Activated naive CD4-positive, alpha-beta T cell treated with anti-CD3 and anti-CD28 coated beads, Interleukin-2, amount 10 ng/mL, durations not matched to agents 7 days and 5 days (primary cell): ENCODE measurements at regions not wholly inside any gene's neighbourhood (a gene's known extent, or its start where the extent isn't known, plus 50 kb on each side); places are given as distances from the start of the nearest gene placed in this dataset.

Experiments used
- CTCF ChIA-PET: fragments of 350-600 bp; sonication (Branson Sonifier 250); formaldehyde crosslinking; loops from one replicate; lab custom pipeline; 2021; ENCODE audit warnings: antibody characterized with exemption; lab: Charles Lee
- DNase-seq: peaks from one replicate; pipeline ENCODE4 v3.0.0-alpha.2; 2020
- H3K27ac Mint-ChIP-seq: one replicate; pipeline ENCODE4 v1.8.0; 2021; ENCODE audit warnings: mild to moderate bottlenecking, moderate library complexity, mixed read lengths
- H3K27me3 Mint-ChIP-seq: one replicate; pipeline ENCODE4 v1.8.0; 2021; ENCODE audit warnings: mild to moderate bottlenecking, mixed read lengths
- H3K36me3 Mint-ChIP-seq: one replicate; pipeline ENCODE4 v1.8.0; 2021; ENCODE audit warnings: mixed read lengths
- H3K4me1 Mint-ChIP-seq: one replicate; pipeline ENCODE4 v1.8.0; 2021; ENCODE audit warnings: mixed read lengths
- H3K4me3 Mint-ChIP-seq: one replicate; pipeline ENCODE4 v1.8.0; 2021; ENCODE audit warnings: mild to moderate bottlenecking, moderate library complexity, mixed read lengths
- H3K9me3 Mint-ChIP-seq: one replicate; pipeline ENCODE4 v1.8.0; 2021; ENCODE audit warnings: mixed read lengths

DNA sequence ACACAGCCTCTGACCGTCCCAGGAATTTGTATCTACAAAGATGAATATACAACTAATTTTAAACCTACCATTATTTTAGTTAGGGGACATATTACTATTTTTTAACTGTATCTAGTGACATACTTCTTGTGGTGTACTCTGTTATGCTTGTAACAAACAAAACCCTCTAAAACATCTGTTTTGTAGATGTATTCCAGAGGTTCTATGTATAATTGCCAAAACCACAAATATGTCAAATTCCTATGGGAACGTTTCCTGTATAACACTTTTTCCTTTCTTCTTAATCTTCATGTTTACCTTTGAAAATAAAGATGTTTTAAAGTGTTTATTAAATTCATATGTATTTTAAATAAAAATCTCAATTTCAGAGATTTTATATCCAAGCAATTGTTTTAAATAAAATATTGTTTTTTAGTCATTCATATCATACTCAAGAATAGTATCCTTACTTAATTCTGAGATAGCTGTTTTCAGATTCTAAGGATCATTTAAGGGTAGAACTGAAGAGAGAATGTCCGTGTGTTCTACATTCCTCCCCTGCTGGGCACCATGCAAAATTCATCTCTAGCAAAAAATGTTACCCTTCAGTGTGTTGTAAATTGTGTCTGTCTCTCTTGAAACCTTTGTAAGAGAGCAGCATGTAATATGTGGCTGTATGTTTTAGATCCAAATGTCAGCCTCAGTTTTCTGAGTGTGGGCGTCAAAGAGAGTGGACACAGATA lies 1327.7 kb downstream of the EFNB2 start:
- Mint-ChIP-seq H3K4me1 (no peaks in the 10 kb centered on the region), H3K27me3 (no peaks in the 10 kb centered on the region), H3K27ac (no peak overlapping the region), H3K36me3 (no peaks in the 10 kb centered on the region), H3K9me3 (no peaks in the 10 kb centered on the region), H3K4me3 (no peak overlapping the region)
- CTCF ChIA-PET = no interaction called here
- DNase-seq = no peak

DNA sequence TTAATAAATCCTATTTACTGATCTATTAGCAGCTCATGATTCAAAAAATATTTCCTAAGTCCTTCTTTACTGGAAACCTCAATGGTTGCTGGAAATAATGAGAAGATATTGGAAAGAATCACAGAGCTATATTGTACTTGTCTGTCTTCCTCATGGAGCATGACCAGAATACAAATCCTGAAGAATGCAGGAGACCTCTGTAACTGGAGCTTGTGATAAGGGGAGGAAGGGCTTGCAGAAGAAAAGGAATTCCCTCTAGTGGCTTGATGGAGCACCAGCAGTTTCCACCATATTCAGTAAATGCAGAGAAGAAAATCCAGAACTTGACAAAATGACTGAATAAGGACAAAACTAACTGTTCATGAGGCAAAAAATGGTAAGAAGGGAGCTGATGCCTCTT lies 1333.1 kb downstream of the EFNB2 start:
- CTCF ChIA-PET = interaction anchor here (1.2 kb wide), 1 partner anchor 62 kb away, joined by 6 read pairs; no protein-coding TSS in a partner anchor
- Mint-ChIP-seq H3K4me3 (no peak overlapping the region), H3K27me3 (no peaks in the 10 kb centered on the region), H3K9me3 (no peaks in the 10 kb centered on the region), H3K36me3 (no peaks in the 10 kb centered on the region), H3K4me1 (no peaks in the 10 kb centered on the region), H3K27ac (no peak overlapping the region)
- no peak for DNase-seq

DNA sequence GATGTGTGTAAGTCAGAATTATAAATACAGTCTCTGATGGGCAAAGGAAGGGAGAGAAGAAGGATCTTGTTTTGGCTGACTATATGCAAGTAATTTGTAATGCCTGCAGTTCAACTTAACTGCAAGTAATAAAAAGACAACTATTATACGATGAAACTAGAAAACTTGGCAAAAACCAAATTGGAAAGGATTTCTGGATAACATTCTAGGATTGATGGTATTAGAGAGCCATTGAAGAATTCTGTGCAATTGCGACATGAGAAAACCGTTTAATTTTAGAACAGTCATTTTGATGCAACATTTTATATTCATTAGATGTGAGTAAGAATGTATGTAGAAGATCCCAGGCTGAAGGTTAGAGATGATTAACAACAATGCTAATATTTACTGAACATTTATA lies 1334.1 kb downstream of the EFNB2 start:
- H3K4me3 Mint-ChIP-seq = no peak overlapping the region
- CTCF ChIA-PET = interaction anchor here (0.6 kb wide), 1 partner anchor 538 kb away, joined by 4 read pairs; no protein-coding TSS in a partner anchor

DNA sequence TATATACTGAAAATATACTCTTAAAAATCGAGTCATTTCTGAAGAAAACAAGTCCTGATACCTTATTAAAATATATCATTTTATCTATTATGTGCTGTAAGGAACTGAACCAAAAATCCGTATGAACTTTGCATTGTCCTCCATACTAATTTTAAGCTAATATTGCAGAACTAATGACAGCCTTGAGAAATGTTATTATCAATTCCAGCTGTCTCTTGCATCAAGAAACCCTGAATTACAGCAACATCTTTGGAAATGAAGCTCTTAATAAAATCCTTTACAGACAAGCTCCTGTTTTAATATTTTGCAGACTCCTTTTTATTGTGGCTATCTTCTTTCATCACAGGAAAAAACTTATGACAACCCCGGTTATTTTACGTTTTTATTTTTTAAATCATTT lies 1335.3 kb downstream of the EFNB2 start:
- H3K27ac Mint-ChIP-seq = no peak overlapping the region
- no peaks in the 10 kb centered on the region for H3K27me3 Mint-ChIP-seq
- no peak for DNase-seq
- no peaks in the 10 kb centered on the region for H3K36me3 Mint-ChIP-seq
- no peaks in the 10 kb centered on the region for H3K9me3 Mint-ChIP-seq
- H3K4me3 Mint-ChIP-seq = no peak overlapping the region
- CTCF ChIA-PET = no interaction called here
- H3K4me1 Mint-ChIP-seq = no peaks in the 10 kb centered on the region

More for the DNA sequence above, 1334.1 kb downstream of the EFNB2 start:
- no peaks in the 10 kb centered on the region for H3K27me3 Mint-ChIP-seq
- no peaks in the 10 kb centered on the region for H3K9me3 Mint-ChIP-seq
- no peak overlapping the region for H3K27ac Mint-ChIP-seq
- no peaks in the 10 kb centered on the region for H3K4me1 Mint-ChIP-seq
- H3K36me3 Mint-ChIP-seq = no peaks in the 10 kb centered on the region
- no peak for DNase-seq

DNA sequence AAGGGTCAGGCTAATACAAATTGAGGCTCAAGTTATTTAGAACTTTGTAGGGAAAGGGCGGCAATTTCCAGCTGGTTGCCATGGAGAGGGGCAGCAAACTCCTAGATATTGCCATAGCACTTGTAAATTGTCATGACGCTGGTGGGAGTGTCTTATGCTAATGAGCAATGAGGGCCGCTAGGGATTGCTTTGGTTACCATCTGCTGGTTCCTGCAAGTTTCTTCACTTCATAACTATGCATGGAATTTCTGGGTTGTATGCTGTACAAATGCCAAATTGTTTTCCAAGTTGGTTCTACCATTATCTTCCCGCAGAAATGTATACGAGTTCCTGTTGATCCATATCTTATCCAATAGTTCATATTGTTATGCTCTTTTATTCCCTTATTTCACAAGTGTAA lies 1339.4 kb downstream of the EFNB2 start:
- H3K27ac Mint-ChIP-seq = no peak overlapping the region
- H3K9me3 Mint-ChIP-seq = no peaks in the 10 kb centered on the region
- CTCF ChIA-PET = no interaction called here

DNA sequence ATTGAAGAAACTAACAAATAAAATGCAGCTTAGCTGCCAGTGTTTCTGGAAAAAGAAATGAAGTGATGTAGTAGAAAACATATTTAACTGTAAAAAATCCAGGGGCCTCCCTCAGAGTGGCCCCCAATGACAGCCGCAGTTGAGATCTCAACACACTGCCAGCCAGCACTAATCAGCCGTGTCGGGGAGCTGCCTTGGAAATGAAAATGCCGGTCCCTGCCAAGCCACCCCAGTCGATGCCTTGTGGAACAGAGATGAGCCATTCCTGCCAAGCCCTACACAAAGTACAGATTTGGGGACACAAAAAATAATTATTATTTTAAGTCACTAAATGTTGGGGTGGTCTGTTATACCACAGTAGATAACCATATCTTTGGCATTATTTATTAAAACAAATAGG lies 1342.4 kb downstream of the EFNB2 start:
- no peak for DNase-seq
- CTCF ChIA-PET = no interaction called here
- Mint-ChIP-seq H3K36me3 (no peaks in the 10 kb centered on the region), H3K4me1 (no peaks in the 10 kb centered on the region), H3K4me3 (no peak overlapping the region), H3K9me3 (no peaks in the 10 kb centered on the region), H3K27ac (no peak overlapping the region), H3K27me3 (no peaks in the 10 kb centered on the region)

More for the DNA sequence above, 1339.4 kb downstream of the EFNB2 start:
- Mint-ChIP-seq H3K4me3 (no peak overlapping the region), H3K4me1 (no peaks in the 10 kb centered on the region), H3K27me3 (no peaks in the 10 kb centered on the region), H3K36me3 (no peaks in the 10 kb centered on the region)
- DNase-seq = no peak

DNA sequence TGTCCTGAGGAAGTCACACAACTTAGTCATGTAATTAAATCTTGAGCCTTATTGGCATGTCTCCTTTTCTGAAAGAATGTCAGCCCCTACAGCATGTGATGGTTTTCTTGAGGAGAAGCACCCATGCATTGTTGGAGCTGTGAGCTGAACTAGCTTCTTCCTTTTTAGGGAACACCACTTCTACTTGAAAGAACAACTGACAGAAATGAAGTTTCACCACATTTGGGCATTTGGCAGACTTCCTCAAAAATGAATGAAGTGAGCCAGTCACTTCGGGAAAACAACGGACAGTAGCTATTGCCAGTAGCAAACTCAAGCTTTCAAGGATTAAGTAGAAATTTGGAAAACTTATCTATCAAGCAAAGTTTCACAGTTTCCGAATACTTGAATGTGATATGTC lies 1351.3 kb downstream of the EFNB2 start:
- CTCF ChIA-PET = interaction anchor here (0.5 kb wide), 1 partner anchor 1122 kb away, joined by 4 read pairs; no protein-coding TSS in a partner anchor

DNA sequence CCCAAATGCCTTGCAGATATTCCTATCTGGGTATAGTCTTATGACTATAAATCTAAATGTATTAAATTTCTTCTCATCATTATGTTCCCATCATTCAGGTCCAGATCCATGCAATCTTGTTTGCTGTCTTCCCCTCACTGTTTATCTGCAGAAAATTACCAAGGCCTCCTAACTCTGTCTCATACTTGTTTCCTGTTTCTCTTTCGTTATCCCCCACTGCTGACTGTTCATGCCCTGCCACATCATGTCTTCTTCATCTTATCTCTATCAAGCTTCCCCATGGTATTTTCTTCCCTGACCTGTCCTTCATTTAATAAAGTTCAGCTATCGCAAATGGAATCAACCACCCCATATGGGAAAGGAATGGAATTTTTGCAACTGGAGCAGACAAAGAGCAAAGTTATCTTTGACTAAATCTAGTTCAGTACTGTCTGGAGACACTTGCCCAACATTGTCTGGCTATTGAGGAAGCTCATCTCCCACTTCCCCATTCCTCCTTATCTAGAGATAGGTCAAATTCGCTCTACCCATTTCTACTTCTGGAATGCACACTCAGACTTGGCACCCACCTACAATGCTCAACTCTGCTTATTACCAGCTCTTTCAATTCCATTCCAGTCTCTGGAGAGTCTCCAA lies 1358.1 kb downstream of the EFNB2 start:
- no peak overlapping the region for H3K27ac Mint-ChIP-seq
- H3K9me3 Mint-ChIP-seq = no peaks in the 10 kb centered on the region
- CTCF ChIA-PET = no interaction called here
- DNase-seq = no peak
- no peaks in the 10 kb centered on the region for H3K36me3 Mint-ChIP-seq
- no peak overlapping the region for H3K4me3 Mint-ChIP-seq
- no peaks in the 10 kb centered on the region for H3K4me1 Mint-ChIP-seq
- no peaks in the 10 kb centered on the region for H3K27me3 Mint-ChIP-seq

More for the DNA sequence above, 1351.3 kb downstream of the EFNB2 start:
- Mint-ChIP-seq H3K36me3 (no peaks in the 10 kb centered on the region), H3K27me3 (no peaks in the 10 kb centered on the region), H3K4me1 (no peaks in the 10 kb centered on the region), H3K4me3 (no peak overlapping the region), H3K27ac (no peak overlapping the region), H3K9me3 (no peaks in the 10 kb centered on the region)
- DNase-seq = no peak

DNA sequence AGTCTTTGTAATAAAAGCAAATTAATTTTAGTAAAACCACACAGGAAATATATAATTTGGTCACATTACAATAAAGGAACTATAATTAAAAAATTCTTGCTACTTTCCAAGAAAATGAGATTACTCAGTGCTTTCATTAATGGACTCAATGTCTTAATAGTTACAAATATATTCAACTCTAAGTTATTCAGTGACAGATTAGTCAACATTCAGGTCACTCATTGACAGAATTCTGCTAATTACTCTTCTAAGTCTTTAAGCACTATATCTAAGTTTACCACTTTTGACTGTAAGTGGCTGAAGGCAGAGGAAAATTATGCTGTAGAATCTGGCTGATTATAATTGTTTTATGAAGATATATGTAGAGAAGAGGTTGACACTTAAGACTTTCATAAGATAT lies 1365.0 kb downstream of the EFNB2 start:
- no peak overlapping the region for H3K4me3 Mint-ChIP-seq
- H3K4me1 Mint-ChIP-seq = no peaks in the 10 kb centered on the region
- no peaks in the 10 kb centered on the region for H3K9me3 Mint-ChIP-seq
- H3K27ac Mint-ChIP-seq = no peak overlapping the region
- CTCF ChIA-PET = no interaction called here
- DNase-seq = no peak
- no peaks in the 10 kb centered on the region for H3K36me3 Mint-ChIP-seq
- no peaks in the 10 kb centered on the region for H3K27me3 Mint-ChIP-seq

DNA sequence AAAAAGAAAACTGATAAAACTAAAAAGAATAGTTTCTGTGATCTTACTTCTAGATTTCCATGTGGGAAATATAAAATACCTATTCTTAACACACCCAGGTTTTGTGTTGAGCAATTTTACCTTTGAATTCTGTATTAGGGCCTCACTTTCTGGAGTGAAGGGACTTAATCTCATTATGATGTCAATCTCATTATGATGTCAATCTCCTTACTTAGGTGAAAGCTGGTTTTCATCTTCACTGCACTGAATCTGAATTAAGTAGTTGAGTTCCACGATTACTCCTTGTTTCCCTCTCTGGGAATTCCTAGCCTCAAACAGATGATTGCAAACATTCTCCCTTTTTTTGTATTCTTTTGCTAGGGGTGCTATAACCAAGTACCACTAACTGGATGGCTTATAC lies 1367.2 kb downstream of the EFNB2 start:
- CTCF ChIA-PET = no interaction called here
- Mint-ChIP-seq H3K4me3 (no peak overlapping the region), H3K4me1 (no peaks in the 10 kb centered on the region), H3K27ac (no peak overlapping the region), H3K9me3 (no peaks in the 10 kb centered on the region), H3K27me3 (no peaks in the 10 kb centered on the region), H3K36me3 (no peaks in the 10 kb centered on the region)
- DNase-seq = no peak

DNA sequence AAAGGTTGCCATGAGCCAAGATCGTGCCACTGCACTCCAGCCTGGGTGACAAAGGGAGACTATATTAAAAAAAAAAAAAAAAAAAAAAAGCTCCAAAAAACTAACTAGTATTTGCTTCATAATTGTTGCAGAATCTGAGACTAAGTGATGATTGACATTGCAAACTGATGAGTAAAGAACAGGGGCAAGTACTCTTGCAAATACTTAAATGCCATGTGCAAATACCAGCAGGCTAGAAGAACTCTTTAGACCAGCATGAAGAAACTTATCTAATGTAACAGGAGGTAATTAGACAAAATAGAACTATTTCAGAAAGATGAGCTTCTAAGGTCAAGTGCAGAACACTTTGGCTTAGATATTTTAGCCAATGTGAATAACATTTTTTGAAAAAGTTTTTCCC lies 1368.1 kb downstream of the EFNB2 start:
- no peak overlapping the region for H3K27ac Mint-ChIP-seq
- no peaks in the 10 kb centered on the region for H3K9me3 Mint-ChIP-seq
- H3K27me3 Mint-ChIP-seq = no peaks in the 10 kb centered on the region
- CTCF ChIA-PET = no interaction called here
- no peak overlapping the region for H3K4me3 Mint-ChIP-seq
- H3K4me1 Mint-ChIP-seq = no peaks in the 10 kb centered on the region
- H3K36me3 Mint-ChIP-seq = no peaks in the 10 kb centered on the region
- DNase-seq = no peak

DNA sequence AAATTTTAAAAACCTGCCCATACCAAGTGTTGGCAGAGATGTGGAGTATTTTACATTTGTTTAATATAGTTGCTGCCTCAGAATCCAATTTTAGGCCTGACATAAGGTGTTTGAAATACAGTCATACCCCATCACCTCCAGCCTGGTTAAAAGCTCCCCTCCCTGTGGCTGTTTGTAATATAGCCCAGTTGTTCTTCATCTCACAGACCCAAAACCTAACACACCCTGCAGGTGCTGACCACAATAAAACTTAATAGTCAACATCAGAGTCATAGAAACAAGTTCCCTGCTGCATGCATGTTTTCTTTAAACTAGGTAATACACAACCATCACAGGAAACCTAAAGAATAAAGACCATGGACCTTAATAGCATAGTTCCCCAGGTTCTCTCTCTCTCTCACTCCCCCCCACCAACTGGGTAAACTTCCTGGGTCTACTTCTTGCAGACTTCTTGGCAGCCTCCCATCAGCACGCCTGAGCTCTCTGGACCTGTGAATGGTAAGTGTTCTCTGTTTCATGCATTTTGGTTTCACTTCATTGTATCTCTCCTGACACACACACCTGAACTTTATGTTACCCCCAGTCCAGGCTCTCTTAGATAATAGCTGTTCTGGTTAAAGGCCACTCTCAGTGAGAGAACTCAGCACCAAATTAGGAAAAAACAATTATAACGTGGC lies 1369.9 kb downstream of the EFNB2 start:
- Mint-ChIP-seq H3K9me3 (no peaks in the 10 kb centered on the region), H3K4me1 (no peaks in the 10 kb centered on the region), H3K27ac (no peak overlapping the region), H3K36me3 (no peaks in the 10 kb centered on the region), H3K4me3 (no peak overlapping the region), H3K27me3 (no peaks in the 10 kb centered on the region)
- no peak for DNase-seq
- CTCF ChIA-PET = no interaction called here

DNA sequence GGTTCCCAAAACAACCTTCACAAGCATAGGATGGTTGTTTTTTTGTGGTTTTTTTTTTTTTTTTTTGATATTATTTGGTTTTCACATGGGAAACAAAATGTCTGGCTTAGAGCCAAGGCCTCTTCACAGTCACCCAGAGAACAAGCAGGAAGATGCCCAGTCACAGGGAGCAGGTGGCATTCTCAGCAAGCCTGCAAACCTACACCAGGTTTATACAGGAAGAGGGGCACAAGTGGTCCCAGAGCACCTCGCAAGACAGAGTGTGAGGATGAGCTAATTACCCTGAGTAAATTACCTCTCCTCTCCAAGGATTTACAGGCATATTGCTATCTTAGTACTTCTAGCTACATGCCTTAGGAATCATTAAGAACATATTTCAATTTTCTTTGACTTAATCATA lies 1375.6 kb downstream of the EFNB2 start:
- CTCF ChIA-PET = no interaction called here
- Mint-ChIP-seq H3K27ac (no peak overlapping the region), H3K9me3 (no peaks in the 10 kb centered on the region), H3K4me3 (no peak overlapping the region), H3K27me3 (no peaks in the 10 kb centered on the region), H3K36me3 (no peaks in the 10 kb centered on the region), H3K4me1 (no peaks in the 10 kb centered on the region)
- no peak for DNase-seq

DNA sequence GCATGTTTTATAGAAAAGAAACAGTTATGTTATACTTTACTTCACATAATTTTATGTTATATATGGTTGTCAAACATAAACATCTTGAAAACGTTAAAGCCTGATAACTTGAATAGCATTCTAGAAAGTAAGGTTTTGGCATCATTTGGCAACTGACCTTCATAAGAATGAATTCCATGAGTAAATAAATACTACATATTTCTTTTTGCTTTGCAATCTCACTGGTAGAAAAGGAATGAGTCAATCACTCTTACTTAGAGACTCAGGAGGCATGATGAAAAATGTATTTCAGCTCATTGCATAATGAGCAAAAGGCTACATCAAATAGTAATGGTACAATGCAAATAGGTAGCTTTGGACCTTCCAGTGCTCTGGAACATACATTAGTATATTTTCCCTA lies 1381.9 kb downstream of the EFNB2 start:
- CTCF ChIA-PET = no interaction called here
- no peaks in the 10 kb centered on the region for H3K36me3 Mint-ChIP-seq
- no peaks in the 10 kb centered on the region for H3K4me1 Mint-ChIP-seq
- no peak overlapping the region for H3K4me3 Mint-ChIP-seq
- no peak overlapping the region for H3K27ac Mint-ChIP-seq
- no peaks in the 10 kb centered on the region for H3K9me3 Mint-ChIP-seq
- H3K27me3 Mint-ChIP-seq = no peaks in the 10 kb centered on the region
- no peak for DNase-seq

DNA sequence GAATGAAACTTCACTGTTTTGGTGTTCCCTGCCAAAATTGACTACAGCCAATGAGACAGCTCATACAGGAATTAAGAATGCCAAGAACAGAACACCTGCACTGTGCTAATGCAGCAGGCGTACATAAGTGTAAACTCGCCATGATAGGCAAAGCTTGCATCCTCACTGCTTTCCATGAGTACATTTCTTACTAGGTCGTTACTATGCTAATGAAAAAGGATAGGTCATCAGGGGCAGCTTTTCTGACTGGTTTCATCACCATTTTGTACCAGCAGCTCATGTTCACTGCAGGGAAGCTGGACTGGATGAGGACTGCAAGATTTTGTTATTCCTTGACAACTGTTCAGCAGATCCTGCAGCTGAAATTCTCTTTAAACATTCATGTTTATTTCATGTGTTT lies 1383.8 kb downstream of the EFNB2 start:
- Mint-ChIP-seq H3K9me3 (no peaks in the 10 kb centered on the region), H3K4me1 (no peaks in the 10 kb centered on the region), H3K27ac (no peak overlapping the region), H3K4me3 (no peak overlapping the region), H3K36me3 (no peaks in the 10 kb centered on the region), H3K27me3 (no peaks in the 10 kb centered on the region)
- no peak for DNase-seq
- CTCF ChIA-PET = interaction anchor here (0.6 kb wide), 1 partner anchor 410 kb away, joined by 4 read pairs; no protein-coding TSS in a partner anchor
